ENCODE measurements at regions not wholly inside any gene's neighbourhood (a gene's known extent, or its start where the extent isn't known, plus 50 kb on each side); places are given as distances from the start of the nearest gene placed in this dataset.

DNA sequence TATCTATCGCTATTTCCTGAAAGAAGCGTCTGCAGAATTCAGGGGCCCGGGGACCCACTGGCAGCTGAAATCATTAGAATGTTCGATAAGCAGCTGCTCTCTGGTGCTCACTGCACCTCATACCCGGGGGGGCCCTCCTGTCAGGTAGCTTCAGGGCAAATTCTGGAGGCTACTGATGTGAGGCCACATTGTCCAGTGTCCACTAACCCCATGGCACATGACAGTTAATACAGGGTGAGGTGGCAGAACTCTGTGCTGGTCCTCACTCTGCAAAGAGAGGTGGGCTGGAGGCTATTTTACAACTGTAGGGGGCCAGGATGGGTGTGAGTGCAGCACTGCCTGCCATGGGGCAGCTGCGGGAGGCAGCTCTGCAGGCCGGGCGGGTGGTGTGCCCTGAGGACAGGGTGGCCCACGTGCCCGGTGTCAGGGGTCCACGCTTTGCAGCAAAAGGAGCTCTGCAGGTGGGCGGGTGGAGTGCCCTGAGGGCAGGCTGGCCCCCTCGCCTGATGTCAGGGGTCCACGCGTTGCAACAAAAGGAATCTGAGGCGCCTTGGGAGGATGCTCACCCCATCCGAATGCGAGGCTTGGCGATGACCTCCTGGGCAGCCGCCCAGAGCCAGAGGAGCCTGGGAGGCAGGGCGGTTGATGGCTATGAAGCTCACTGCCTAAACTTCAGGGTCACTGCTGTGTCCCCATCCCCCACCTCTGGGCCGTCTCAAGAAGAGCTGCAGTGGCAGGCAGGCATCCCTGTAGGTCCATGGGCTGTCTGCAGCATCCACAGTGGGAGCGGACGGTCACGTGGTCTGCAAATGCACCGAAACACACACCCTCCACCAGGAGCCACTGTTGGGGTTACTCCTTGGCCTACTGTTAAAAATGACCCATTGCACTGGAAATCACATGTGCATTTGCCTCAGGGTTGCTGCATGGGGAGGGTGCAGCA lies 207.0 kb upstream of the SALL3 start:
- TF ChIP-seq, protein P1, sequence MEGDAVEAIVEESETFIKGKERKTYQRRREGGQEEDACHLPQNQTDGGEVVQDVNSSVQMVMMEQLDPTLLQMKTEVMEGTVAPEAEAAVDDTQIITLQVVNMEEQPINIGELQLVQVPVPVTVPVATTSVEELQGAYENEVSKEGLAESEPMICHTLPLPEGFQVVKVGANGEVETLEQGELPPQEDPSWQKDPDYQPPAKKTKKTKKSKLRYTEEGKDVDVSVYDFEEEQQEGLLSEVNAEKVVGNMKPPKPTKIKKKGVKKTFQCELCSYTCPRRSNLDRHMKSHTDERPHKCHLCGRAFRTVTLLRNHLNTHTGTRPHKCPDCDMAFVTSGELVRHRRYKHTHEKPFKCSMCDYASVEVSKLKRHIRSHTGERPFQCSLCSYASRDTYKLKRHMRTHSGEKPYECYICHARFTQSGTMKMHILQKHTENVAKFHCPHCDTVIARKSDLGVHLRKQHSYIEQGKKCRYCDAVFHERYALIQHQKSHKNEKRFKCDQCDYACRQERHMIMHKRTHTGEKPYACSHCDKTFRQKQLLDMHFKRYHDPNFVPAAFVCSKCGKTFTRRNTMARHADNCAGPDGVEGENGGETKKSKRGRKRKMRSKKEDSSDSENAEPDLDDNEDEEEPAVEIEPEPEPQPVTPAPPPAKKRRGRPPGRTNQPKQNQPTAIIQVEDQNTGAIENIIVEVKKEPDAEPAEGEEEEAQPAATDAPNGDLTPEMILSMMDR (IDR thresholded peaks at IDR 0.05; ENCODE audit: extremely low read depth, insufficient read depth, missing control alignments) = no peak
- in situ Hi-C loops (cut with MboI; ENCODE audit: low pct_unique_long_range_greater_than_20kb, low sequenced_read_pairs, unreplicated experiment) = no loop called here
- no peak for DNase-seq (ENCODE audit: low spot score)

DNA sequence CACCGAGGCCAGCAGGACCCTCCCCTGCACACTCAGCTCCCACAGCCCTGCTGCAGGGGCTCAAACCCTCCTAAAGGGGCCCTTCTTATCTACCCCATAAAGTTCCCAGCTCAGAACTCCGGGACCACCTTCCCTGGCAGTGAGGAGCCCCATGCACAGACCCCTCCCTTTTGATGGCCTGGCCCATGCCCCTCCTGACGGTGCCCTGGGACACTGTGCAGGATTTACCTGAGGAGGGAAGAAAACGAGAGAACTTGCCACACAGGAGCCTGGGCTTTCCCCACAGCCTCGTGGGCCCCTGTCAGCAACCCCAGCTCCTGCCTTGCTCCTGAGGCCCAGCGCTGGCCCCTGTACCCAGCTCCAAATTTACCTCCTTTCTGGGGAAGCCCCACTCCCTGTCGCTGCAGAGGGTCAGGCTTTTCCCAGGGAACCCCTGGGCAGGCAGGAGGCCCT lies 206.3 kb upstream of the SALL3 start:
- in situ Hi-C loops (cut with MboI; ENCODE audit: low pct_unique_long_range_greater_than_20kb, low sequenced_read_pairs, unreplicated experiment) = no loop called here
- TF ChIP-seq, protein P1 (IDR thresholded peaks at IDR 0.05; ENCODE audit: extremely low read depth, insufficient read depth, missing control alignments) = no peak
- no peak for DNase-seq (ENCODE audit: low spot score)

DNA sequence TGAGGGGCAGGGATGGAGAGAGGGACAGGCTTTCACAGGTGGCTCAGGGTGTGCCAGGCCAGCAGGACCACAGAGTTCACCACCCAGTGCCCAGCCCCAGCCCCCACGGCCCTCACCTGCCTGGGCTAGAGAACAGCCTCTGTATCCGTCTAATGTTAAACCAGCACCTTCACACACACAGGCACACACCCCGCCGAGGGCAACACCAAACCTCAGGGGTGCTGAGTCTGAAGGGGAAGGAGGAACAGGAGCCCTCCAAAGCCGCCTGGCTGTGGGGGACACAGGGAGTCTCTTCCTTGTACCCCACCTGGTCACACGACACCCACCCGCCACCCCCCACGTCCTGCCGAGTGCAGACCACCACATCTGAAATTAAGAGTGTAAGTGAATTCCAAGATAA lies 205.8 kb upstream of the SALL3 start:
- TF ChIP-seq, protein P1 (IDR thresholded peaks at IDR 0.05; ENCODE audit: extremely low read depth, insufficient read depth, missing control alignments) = no peak
- in situ Hi-C loops (cut with MboI; ENCODE audit: low pct_unique_long_range_greater_than_20kb, low sequenced_read_pairs, unreplicated experiment) = no loop called here
- no peak for DNase-seq (ENCODE audit: low spot score)

DNA sequence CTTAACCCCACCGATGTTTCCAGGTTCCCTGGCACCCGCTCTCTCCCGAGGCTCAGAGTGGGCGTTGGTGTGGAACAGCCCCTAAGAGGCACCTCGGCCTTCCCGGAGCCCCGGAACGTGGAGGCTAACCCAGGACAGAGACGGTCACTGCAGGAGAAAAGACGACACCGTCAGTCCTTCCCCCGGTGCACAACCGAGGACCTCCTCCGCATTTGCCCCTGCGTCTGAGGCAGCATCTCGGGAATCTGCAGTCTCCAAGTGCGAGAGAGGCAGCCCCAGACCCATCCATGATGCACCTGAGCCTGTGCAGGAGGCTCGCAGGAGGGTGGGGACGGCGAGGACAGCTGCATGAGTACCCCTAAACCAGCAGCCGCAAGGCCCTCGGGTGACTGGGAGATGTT lies 204.9 kb upstream of the SALL3 start:
- no peak for DNase-seq (ENCODE audit: low spot score)
- in situ Hi-C loops (cut with MboI; ENCODE audit: low pct_unique_long_range_greater_than_20kb, low sequenced_read_pairs, unreplicated experiment) = no loop called here
- TF ChIP-seq, protein P1 (IDR thresholded peaks at IDR 0.05; ENCODE audit: extremely low read depth, insufficient read depth, missing control alignments) = no peak

DNA sequence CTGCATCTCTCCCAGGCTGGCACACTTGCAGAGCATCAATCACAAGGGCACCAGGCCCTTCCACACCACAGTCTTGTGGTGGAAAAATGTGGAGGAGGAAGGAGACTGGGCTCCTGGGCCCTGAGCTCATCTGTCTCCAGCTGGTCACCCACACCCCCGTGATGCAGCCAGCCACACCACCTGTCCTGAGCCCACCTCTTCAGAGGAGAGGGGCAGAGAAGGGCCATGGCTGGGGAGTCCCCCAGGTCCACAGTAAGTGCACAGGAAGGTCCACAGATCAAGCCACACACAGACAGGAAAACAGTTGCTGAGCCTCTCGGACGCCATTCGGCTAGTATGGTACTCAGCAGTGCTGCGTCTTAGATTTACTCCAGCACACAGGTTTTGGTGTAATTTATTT lies 203.5 kb upstream of the SALL3 start:
- TF ChIP-seq, protein P1 (IDR thresholded peaks at IDR 0.05; ENCODE audit: extremely low read depth, insufficient read depth, missing control alignments) = no peak
- DNase-seq (ENCODE audit: low spot score) = no peak
- in situ Hi-C loops (cut with MboI; ENCODE audit: low pct_unique_long_range_greater_than_20kb, low sequenced_read_pairs, unreplicated experiment) = no loop called here

DNA sequence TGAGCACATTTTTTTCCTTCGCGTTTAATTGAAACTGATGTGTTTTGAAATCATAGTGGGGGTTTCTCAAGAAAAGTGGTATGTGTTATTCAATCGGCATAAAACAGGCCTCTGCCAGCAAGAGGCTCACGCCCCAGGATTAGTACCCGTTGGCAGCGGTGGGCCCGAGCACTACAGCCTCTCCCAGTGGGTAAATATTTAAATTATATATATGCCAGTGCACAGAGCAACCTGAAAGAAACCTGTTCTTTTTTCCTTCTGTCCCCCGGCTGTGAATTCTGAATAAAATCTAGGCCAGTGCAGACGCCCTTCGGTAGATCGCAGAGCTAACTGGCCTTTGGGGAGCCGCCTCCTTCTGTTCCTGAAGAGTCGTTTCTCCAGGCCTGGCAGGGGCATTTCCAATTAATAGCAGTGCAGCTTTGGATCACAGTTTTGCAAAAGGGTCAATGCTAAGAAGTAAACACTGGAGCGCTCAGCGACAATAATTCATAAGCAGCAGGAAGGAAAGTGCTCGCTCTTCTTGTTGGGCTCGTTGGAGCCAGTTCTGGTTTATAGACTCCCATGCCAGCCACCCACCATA lies 202.8 kb upstream of the SALL3 start:
- in situ Hi-C loops (cut with MboI; ENCODE audit: low pct_unique_long_range_greater_than_20kb, low sequenced_read_pairs, unreplicated experiment) = no loop called here
- DNase-seq (ENCODE audit: low spot score) = no peak
- TF ChIP-seq, protein P1 (IDR thresholded peaks at IDR 0.05; ENCODE audit: extremely low read depth, insufficient read depth, missing control alignments) = no peak
